Keratinocyte (primary cell): ENCODE measurements at regions not wholly inside any gene's neighbourhood (a gene's known extent, or its start where the extent isn't known, plus 50 kb on each side); places are given as distances from the start of the nearest gene placed in this dataset.

Experiments
- DNase-seq: peaks from one replicate; pipeline ENCODE4 v3.0.0-alpha.2; 2011; ENCODE audit warnings: low read depth, missing footprints, low spot score
- FAIRE-seq: peaks from 2 replicates; lab custom pipeline; 2011; peaks lifted over from hg19 to GRCh38; lab: Jason Lieb, UNC
- H2AFZ ChIP-seq: 2 replicates; pipeline ENCODE4 v1.6.0; 2012; ENCODE audit warnings: low read length, control low read depth, inconsistent platforms; ENCODE audit not compliant: control insufficient read depth
- H3K27ac ChIP-seq: 2 replicates; pipeline ENCODE4 v1.5.1; 2011; ENCODE audit warnings: low read length; ENCODE audit not compliant: control insufficient read depth, insufficient read depth
- H3K27me3 ChIP-seq: 3 replicates; pipeline ENCODE4 v1.6.0; 2011; ENCODE audit warnings: low read length; ENCODE audit not compliant: control insufficient read depth, insufficient read depth; ENCODE audit errors: extremely low read depth
- H3K36me3 ChIP-seq, 2 experiments: 2 replicates in 1 of 2; 3 replicates in 1 of 2; pipeline ENCODE4 v1.5.1; 2011; ENCODE audit warnings: low read length in 2 of 2, mild to moderate bottlenecking in 1 of 2; ENCODE audit not compliant: control insufficient read depth in 2 of 2, insufficient read depth in 2 of 2; ENCODE audit errors: extremely low read depth in 1 of 2
- H3K4me1 ChIP-seq: 3 replicates; pipeline ENCODE4 v1.5.1; 2011; ENCODE audit warnings: low read length; ENCODE audit not compliant: control insufficient read depth, insufficient read depth; ENCODE audit errors: extremely low read depth
- H3K4me2 ChIP-seq: 3 replicates; pipeline ENCODE4 v1.6.0; 2011; ENCODE audit warnings: low read depth, low read length; ENCODE audit not compliant: control insufficient read depth, insufficient read depth; ENCODE audit errors: extremely low read depth
- H3K4me3 ChIP-seq, 3 experiments: fragments of 200-600 bp in 1 of 3; sonication (generic) in 1 of 3; 2 replicates in 2 of 3; 3 replicates in 1 of 3; pipeline ENCODE4 v1.5.1; 2011 to 2016; ENCODE audit warnings: low read length in 3 of 3, mild to moderate bottlenecking in 3 of 3, control low read depth in 2 of 3, inconsistent platforms in 1 of 3, low read depth in 1 of 3, mixed read lengths in 1 of 3, mixed run types in 1 of 3, moderate library complexity in 1 of 3; ENCODE audit not compliant: control insufficient read depth in 2 of 3, insufficient read depth in 2 of 3; ENCODE audit errors: extremely low read depth in 1 of 3
- H3K79me2 ChIP-seq: 2 replicates; pipeline ENCODE4 v1.6.0; 2012; ENCODE audit warnings: low read length; ENCODE audit not compliant: control insufficient read depth, insufficient read depth
- H3K9ac ChIP-seq: 3 replicates; pipeline ENCODE4 v1.6.0; 2011; ENCODE audit warnings: low read length; ENCODE audit not compliant: control insufficient read depth, insufficient read depth; ENCODE audit errors: extremely low read depth
- H3K9me1 ChIP-seq: 3 replicates; pipeline ENCODE4 v1.6.0; 2011; ENCODE audit warnings: low read length; ENCODE audit not compliant: control insufficient read depth, insufficient read depth; ENCODE audit errors: extremely low read depth
- H3K9me3 ChIP-seq: 2 replicates; pipeline ENCODE4 v1.5.1; 2012; ENCODE audit warnings: low read depth, low read length; ENCODE audit not compliant: control insufficient read depth
- H4K20me1 ChIP-seq: 3 replicates; pipeline ENCODE4 v1.6.0; 2011; ENCODE audit warnings: low read length; ENCODE audit not compliant: control insufficient read depth, insufficient read depth; ENCODE audit errors: extremely low read depth
- EZH2 ChIP-seq: IDR thresholded peaks from one replicate; pipeline ENCODE4 v1.6.1; 2012; ENCODE audit warnings: inconsistent platforms, mild to moderate bottlenecking, low read length, moderate library complexity
- dilution Hi-C: fragments of 300-500 bp; cut with MboI; formaldehyde crosslinking; loops from one replicate; pipeline ENCODE4 v1.7.0; 2020; ENCODE audit warnings: low sequenced_read_pairs; ENCODE audit not compliant: extremely low pct_ligation_motif_present
- TF ChIP-seq, protein P1 (sequence below), 3 experiments: IDR thresholded peaks in 1 of 3; conservative IDR thresholded peaks in 1 of 3; optimal IDR thresholded peaks in 1 of 3; 2 replicates in 2 of 3; 3 replicates in 1 of 3; pipeline versions ENCODE3 to v1.5.1; 2011; ENCODE audit warnings: low read length in 3 of 3, mild to moderate bottlenecking in 3 of 3, moderate library complexity in 2 of 3, control low read depth in 1 of 3, inconsistent platforms in 1 of 3; ENCODE audit not compliant: insufficient read depth in 2 of 3; ENCODE audit errors: extremely low read depth in 1 of 3

- Histone ChIP-seq H3K27ac (no peak overlapping the region), H3K4me3 (no peak overlapping the region), H3K9me3 (no peaks in the 10 kb centered on the region), H3K79me2 (no peaks in the 10 kb centered on the region), H3K36me3 (no peaks in the 10 kb centered on the region), H3K27me3 (no peaks in the 10 kb centered on the region), H3K4me1 (no peaks in the 10 kb centered on the region), H3K4me2 (no peak overlapping the region), H4K20me1 (no peaks in the 10 kb centered on the region), H3K9ac (no peak overlapping the region), H3K9me1 (no peaks in the 10 kb centered on the region), H2AFZ (no peak overlapping the region)
- DNase-seq (no peak), FAIRE-seq (no peak)
- dilution Hi-C loops = no loop called here
- TF ChIP-seq EZH2 = no peak
Observed at GRCh38 chr15:47337836-47338235, 379.5 kb upstream of the SEMA6D start.

DNA sequence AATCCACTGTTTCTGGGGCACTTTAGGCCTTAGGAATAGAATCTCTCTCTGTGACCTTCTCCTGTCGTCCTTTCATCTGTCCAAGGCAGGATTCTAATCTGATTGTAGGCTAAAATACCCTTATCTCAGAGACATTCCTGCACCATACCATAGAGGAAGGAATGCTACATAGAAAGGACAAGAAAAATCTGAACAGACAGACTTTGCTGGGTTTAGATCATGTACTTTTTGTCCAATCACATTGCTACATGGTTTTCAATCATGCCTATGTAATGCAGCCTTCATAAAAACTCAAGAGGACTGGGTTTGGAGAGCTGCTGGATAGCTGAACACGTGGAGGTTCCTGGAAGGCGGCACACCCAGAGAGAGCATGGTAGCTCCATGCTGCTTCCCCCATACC lies 378.5 kb upstream of the SEMA6D start:
- H3K9me1 ChIP-seq = no peaks in the 10 kb centered on the region
- H3K4me2 ChIP-seq = no peak overlapping the region
- no peak for TF ChIP-seq EZH2
- TF ChIP-seq, protein P1, sequence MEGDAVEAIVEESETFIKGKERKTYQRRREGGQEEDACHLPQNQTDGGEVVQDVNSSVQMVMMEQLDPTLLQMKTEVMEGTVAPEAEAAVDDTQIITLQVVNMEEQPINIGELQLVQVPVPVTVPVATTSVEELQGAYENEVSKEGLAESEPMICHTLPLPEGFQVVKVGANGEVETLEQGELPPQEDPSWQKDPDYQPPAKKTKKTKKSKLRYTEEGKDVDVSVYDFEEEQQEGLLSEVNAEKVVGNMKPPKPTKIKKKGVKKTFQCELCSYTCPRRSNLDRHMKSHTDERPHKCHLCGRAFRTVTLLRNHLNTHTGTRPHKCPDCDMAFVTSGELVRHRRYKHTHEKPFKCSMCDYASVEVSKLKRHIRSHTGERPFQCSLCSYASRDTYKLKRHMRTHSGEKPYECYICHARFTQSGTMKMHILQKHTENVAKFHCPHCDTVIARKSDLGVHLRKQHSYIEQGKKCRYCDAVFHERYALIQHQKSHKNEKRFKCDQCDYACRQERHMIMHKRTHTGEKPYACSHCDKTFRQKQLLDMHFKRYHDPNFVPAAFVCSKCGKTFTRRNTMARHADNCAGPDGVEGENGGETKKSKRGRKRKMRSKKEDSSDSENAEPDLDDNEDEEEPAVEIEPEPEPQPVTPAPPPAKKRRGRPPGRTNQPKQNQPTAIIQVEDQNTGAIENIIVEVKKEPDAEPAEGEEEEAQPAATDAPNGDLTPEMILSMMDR (optimal IDR thresholded peaks at IDR 0.05 in 1 of 3, IDR thresholded peaks at IDR 0.05 in 1 of 3, conservative IDR thresholded peaks at IDR 0.05 in 1 of 3; ENCODE audit: extremely low read depth in 1 of 3, insufficient read depth in 2 of 3, low read length in 3 of 3) = no peak
- no peaks in the 10 kb centered on the region for H4K20me1 ChIP-seq
- no peak overlapping the region for H3K27ac ChIP-seq
- no peak overlapping the region for H3K4me3 ChIP-seq
- no peaks in the 10 kb centered on the region for H3K27me3 ChIP-seq
- no peaks in the 10 kb centered on the region for H3K9me3 ChIP-seq
- H3K4me1 ChIP-seq = no peaks in the 10 kb centered on the region
- dilution Hi-C loops = no loop called here
- DNase-seq = no peak
- no peak for FAIRE-seq
- H2AFZ ChIP-seq = no peak overlapping the region
- H3K36me3 ChIP-seq = no peaks in the 10 kb centered on the region
- H3K9ac ChIP-seq = no peak overlapping the region
- H3K79me2 ChIP-seq = no peaks in the 10 kb centered on the region

- Histone ChIP-seq H3K36me3 (no peaks in the 10 kb centered on the region), H2AFZ (no peak overlapping the region), H3K4me2 (no peak overlapping the region), H3K4me1 (no peaks in the 10 kb centered on the region), H3K9me1 (no peaks in the 10 kb centered on the region), H3K9me3 (no peaks in the 10 kb centered on the region), H3K4me3 (no peak overlapping the region), H3K79me2 (no peaks in the 10 kb centered on the region), H3K27ac (no peak overlapping the region), H3K27me3 (no peaks in the 10 kb centered on the region), H4K20me1 (no peaks in the 10 kb centered on the region), H3K9ac (no peak overlapping the region)
- DNase-seq (no peak), FAIRE-seq (no peak)
- TF ChIP-seq, protein P1 (optimal IDR thresholded peaks at IDR 0.05 in 1 of 3, IDR thresholded peaks at IDR 0.05 in 1 of 3, conservative IDR thresholded peaks at IDR 0.05 in 1 of 3; ENCODE audit: extremely low read depth in 1 of 3, insufficient read depth in 2 of 3, low read length in 3 of 3) = no peak
- no peak for TF ChIP-seq EZH2
- dilution Hi-C loops = no loop called here
Observed at GRCh38 chr15:47339800-47340570, 377.3 kb upstream of the SEMA6D start.
